GM18520 (cell line): ENCODE measurements at regions not wholly inside any gene's neighbourhood (a gene's known extent, or its start where the extent isn't known, plus 50 kb on each side); places are given as distances from the start of the nearest gene placed in this dataset.
"Not testable (repeated sequence)": the region's sequence is repeated elsewhere in the genome, so short reads cannot be mapped to it uniquely, and the experiment has no call there.

Experiments
- ATAC-seq: cut with Tn5 transposase; IDR thresholded peaks from one replicate; pipeline ENCODE4 v1.9.1; 2021; ENCODE audit not compliant: unreplicated experiment

DNA sequence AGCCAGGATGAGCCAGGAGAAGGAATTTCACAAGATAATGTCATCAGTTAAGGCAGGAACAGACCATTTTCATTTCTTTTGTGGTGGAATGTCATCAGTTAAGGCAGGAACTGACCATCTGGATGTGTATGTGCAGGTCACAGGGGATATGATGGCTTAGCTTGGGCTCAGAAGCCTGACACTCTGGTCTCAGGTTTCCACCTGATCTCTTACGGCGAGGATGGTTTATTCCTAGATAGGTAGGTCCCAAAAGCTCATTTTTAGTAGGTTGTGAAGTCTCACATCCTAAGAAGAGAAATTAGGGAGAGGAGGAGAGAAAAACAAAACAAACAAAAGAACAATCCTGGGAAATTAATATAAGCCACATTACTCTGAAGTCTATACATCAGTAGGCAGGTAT, 311.7 kb upstream of the RGS17 start:
- ATAC-seq, result not testable (repeated sequence)

DNA sequence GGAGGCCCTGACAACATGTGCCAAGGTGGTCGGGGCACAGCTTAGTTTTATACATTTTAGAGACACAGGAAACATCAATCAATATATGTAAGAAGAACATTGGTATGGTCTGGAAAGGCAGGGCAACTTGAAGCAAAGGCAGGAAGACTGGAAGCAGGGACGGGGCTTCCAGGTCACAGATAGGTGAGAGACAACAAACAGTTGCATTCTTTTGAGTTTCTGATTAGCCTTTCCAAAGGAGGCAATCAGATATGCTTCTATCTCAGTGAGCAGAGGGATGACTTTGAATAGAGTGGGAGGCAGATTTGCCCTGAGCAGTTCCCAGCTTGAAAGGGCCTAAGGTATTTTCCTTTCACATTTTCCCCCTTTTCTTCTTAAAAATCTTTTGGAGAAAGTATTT, 311.0 kb upstream of the RGS17 start:
- no peak for ATAC-seq

DNA sequence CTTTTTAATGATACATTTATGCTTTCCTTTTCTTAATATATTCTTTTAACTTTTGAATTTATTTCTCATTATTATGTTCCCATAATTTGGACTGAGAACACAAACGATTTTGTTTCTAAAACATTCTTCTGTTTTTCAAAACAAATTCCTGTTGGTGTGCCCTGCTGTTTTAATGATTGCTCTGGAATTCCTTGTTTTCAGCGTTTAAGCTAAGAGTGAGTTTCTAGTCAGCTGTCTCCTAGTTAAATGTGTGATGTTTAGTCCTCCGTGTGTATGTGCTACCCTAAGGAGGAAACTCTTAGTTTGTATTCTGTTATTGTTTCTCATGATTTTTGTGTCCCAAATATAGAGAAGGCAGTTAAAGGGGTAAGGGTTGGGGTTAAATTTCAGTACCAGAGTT, 306.1 kb upstream of the RGS17 start:
- ATAC-seq, result no peak

DNA sequence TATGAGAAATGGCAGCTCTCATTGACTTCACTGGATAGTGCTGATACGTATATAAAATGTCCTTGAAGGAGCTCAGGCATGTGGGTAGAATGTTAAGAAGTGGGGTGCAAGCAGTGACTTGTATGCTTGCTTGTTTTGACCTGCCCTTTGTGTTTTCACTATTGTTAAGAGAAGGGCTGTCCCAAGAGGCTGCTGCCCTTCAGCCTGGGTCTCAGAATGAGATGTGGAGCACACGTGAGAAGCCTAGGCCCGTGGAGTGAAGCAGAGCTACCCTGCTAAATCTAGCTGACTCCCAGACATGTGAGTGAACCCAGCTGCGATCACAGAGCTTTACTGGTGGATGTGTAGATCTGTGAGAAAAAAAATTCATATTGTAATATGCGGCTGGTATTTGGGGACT, 305.3 kb upstream of the RGS17 start:
- peak; percentile 54 for ATAC-seq

DNA sequence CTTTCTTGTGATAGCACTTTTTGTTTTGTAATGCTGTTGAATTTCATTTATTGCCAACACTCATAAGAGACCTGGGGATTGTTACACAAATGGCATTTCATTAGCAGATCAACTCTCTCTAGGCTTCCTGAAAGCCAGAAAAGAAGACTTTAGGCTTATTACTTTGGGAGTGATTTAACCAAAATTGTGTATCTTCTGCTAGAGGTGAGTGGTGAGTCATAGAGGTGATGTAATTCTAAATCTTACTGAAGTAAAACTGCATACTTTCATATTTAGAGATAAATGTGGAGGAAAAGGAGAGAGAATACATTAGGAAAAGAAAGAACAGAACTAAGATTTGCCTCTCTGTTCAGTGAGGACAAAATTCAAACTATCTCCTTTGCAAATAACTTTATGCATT, 304.7 kb upstream of the RGS17 start:
- ATAC-seq, result no peak

DNA sequence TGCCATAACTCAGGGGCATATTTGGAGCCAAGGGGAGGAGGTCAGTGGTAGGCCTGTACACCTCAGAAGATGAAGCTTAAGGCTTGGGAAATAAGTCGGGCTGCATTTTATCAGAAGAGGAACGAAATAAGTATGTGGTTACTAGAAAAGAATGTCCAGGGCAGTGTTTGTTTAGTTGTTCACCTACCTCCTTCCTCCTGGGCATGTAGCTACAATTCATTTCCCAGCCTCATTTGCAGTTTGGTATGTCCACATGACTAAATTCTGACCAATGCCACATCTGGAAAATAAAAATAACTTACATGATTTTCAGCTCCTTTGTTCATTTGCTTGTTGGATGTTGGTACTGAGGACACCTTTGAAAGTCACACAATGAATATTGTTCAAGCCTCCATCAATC, 294.5 kb upstream of the RGS17 start:
- ATAC-seq, result no peak

DNA sequence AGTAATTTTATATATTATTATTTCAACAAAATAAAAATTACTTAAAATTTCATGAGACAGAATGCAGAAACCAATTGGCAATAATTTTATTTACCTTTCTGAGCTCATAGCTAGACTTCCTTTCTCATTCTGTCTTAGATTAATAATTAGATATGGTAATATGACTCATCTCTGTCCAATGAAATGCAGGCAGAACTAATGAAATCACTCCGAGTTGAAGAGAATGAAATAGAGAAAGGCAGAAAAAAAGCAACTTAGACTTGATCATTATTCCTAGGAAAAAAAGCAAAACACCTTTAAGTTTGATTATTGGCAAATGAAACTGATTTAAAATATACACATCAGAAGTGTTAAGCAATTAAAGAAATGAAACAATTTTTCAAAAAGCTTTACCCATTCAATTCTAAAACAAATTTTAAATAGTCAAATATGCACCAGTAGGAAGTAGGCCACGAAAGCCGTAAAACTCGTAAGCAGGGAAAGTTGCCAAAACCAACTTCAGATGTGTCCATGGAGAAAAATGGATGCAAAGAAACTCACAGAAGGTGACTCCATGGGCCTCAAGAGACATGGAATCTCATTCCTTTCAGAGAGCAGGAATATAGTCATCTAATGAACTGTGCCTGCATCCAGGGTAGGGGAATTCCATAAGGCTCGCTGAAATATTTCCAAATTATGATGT, 293.8 kb upstream of the RGS17 start:
- no peak for ATAC-seq

DNA sequence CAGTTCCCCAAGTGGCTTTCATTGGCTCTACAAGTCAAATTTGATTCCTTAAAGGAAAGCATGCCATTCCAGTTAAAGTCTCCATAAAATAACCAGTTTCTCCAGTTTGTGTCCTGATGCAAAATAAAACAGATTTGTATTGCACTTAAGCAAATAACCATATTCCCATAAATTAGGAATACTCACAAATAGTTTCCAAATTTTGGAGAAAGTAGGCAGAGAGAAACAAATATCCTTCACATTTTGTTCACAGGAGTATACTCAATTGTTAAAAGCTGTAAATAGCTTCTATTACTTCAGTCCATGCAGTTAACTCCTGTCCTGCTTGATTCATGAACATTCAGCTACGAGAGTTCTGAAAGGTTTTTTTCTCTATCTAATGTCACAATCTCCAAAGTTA, 281.4 kb upstream of the RGS17 start:
- no peak for ATAC-seq

DNA sequence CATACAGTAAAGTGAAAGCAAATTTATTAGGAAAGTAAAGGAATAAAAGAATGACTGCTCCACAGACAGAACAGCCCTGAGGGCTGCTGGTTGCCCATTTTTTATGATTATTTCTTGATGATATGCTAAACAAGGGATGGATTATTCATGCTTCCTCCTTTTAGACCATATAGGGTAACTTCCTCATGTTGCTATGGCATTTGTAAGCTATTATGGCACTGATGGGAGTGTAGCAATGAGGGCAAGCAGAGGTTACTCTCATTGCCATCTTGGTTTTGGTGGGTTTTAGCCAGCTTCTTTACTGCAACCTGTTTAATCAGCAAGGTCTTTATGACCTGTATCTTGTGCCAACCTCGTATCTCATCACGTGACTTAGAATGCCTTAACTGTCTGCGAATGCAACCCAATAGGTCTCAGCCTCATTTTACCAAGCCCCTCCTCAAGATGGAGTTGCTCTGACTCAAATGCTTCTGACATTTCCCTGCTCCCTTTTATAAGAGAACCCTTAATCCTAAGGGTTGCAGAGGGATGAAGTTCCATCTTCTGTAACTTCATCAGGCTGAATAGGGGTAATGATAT, 280.1 kb upstream of the RGS17 start:
- no peak for ATAC-seq

DNA sequence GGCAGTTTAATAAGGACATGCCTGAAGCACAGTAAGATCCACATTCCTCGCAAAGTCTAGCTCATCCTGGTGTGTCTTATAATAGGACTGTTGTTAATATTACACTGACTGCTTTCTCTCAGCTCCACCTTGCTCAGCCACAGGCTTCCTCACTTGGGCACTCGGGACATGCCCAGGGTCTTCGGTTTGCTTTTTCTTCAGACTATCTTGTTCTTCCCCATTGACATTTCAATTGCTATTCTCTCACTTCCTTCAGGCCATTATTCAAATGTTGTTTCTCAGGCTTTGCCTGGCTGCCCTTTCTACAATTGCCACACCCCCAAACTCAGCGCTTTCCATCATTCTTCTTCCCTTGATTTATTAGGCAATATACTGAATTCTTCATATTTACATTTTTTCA, 274.8 kb upstream of the RGS17 start:
- no peak for ATAC-seq

DNA sequence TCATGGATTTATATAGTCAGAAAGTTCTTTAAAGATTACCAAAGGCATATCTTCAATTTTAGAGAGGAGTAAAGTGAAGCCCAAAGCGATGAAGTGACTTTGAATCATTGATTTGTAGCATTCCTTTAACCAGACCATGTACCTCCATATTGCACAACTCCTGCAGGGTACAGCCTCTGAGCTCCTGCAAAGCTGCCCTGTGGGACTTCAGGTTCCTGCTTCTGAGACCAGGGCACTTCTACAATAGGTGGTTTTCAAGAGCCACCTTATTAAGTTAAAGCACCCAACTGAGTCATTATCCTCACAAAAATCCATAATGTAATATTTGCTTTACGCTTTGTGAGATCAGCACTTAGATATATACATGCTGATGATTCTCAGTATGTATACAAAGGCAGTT, 270.7 kb upstream of the RGS17 start:
- ATAC-seq, result no peak

DNA sequence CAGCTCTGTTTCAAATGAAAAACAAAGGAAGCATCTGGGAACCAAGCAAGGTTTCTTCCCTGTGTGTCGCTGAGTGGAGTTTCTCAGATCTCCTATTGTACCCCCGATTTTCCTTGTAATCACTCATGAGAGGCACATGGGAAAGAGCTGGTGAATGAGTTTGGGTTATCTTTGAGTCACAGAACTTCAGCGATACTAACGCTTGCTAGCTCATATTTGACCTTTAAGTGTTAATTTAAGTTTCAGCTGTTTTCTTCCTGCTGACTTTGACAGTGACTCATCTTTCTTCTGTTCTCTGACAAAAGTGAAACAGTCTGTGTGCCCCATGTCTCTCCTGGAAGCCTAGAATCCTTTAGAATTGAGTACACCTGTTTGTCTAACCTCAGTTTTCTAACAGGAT, 261.1 kb upstream of the RGS17 start:
- peak; percentile 45 for ATAC-seq

DNA sequence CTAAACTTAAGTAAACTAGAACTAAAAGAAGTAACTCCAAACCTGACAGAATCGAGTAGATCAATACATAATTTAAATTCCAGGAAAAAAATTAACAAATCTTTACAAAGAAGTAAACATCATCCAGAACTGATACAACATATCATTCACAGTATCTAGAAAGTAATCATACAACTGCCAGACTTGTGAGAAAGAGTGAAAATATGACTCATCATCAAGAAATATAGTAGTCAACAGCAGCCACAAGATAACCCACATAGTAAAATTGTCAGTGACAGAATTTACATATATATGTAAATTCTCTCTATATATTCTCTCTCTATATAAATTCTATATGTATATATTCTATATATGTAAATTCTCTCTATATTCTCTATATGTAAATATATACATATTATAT, 242.8 kb upstream of the RGS17 start:
- ATAC-seq, result no peak

DNA sequence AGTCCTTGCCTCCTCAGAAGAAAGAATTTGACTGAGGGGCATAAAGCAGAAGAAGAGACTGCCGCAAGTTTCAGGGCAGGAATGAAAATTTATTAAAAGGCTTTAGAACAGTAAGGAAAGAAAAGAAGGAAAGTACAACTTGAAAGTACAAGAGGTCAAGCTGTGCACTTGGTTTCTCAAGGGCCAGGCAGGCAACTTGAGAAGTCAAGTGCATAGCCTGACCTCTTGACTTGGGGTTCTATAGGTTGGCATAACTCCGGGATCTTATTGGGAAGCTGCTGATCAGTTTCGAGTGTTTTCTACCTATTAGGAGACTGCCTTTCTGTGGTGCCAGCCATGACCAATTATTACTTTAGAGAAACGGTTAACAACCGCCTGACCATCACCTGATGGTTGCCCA, 237.0 kb upstream of the RGS17 start:
- ATAC-seq, result no peak

DNA sequence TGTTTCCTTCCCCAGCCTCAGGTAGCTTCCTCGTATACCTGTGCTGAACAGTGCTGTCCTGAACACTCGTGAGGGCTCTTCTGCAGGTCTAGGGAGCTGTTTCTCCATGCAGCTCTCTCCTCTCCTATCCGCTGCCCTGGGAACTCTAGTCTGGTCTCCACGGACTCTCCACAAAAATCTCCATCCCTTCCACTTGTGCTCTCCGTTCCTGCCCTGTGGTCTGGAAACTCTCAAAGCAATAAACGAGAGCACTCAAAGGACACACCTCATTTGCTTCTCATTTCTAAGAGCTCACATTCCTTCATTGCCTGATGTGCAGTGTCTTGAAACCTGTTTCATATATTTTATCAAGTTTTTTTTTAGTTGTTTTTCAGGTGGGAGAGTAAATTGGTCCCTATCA, 235.9 kb upstream of the RGS17 start:
- ATAC-seq, result no peak

DNA sequence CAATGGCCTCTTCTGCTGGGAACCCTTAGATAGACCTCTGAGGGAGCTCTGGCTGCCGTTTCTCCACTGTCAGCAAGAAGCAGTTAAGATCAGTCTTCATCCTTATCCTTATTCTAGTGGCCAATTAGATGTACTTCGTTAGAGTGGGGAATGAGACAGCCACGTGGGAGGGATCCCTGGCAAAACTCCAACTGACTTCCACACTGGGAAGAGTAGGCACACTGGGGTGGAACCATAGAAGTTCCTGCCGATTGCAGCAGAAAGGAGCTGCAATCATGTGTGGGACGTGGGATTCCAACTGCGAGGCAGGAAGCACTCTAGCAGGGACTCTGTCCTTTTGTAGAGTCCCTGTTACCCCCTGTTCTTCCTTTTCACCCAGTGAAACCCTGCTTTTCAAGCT, 226.3 kb upstream of the RGS17 start:
- ATAC-seq, result no peak

DNA sequence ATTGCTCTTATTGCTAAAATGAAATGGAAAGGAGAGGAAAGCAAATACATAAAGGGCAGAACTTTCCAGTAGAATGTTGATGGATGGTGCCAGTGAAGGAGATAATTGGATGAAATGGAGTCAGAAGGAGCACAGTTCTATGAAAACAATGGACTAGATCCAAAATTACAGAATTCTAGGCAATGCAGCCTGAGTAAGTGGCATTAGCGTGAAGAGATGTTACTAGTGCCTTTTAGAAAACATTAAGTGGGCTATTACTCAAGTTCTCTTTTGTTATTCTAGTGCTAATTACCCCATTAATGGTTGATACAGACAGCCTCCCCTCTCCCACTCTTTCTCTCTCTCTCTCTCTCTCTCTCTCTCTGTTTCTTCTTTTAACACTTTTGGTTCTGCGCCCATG, 209.5 kb upstream of the RGS17 start:
- no peak for ATAC-seq

DNA sequence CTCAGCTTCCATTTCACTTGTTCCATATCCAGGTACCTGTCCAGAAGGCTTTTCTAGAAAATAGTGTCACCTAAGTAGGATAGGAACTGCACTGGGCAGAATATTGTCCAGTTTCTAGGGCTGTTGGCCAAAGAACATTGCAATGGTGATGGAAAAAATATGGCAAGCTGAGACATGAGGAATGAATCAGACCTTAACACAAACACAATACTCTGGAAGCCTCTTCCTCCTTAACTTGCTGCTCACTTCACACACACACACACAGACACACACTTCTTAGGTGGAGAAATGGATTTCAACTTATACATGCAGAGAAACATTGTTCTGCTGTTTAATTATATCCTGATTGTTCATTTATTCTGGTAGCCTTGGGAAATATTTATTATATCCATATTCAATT, 203.0 kb upstream of the RGS17 start:
- ATAC-seq, result no peak

DNA sequence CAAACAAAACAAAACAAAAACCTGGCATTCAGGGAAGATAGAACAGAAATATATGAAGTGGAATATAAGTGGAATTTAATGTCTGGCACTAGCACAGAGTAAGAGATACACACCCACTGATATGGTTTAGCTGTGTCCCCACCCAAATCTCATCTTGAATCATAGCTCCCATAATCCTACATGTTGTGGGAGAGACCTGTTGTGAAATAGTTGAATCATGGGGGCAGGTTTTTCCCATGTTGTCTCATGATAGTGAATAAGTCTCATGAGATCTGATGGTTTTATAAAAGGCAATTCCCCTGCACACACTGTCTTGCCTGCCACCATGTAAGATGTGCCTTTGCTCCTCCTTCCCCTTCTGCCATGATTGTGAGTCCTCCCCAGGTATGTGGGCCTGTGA, 200.1 kb upstream of the RGS17 start:
- not testable (repeated sequence) for ATAC-seq

DNA sequence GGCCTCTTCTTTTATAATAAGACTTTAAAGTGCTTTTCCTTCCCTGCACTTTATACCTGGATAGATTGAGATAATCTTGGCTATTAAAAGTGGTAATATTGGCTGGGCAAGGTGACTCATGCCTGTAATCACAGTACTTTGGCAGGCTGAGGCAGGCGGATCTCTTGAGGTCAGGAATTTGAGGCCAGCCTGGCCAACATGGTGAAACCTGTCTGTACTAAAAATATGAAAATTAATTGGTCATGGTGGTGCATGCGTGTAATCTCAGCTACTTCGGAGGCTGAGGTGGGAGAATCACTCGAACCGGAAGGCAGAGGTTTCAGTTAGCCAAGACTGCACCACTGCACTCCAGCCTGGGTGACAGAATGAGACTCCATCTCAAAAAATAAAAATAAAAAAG, 197.1 kb upstream of the RGS17 start:
- no peak for ATAC-seq

DNA sequence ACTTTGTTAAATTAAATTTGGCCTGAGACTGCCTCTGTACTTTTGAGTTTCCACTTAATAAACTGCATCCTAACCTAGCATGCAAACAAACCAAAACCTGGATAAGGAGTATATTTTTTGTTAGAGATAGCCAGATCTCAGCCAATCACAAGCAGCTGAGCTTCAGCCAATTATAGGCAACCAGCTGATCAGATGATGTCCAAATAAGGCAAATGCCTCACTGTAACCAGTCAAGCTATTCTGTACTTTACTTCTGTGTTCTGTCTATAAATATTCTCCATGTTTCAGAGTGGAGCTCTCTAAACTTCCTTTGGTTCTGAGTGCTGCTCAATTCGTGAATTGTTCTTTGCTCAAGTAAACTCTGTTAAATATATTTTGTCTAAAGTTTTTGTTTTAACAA, 194.6 kb upstream of the RGS17 start:
- no peak for ATAC-seq

DNA sequence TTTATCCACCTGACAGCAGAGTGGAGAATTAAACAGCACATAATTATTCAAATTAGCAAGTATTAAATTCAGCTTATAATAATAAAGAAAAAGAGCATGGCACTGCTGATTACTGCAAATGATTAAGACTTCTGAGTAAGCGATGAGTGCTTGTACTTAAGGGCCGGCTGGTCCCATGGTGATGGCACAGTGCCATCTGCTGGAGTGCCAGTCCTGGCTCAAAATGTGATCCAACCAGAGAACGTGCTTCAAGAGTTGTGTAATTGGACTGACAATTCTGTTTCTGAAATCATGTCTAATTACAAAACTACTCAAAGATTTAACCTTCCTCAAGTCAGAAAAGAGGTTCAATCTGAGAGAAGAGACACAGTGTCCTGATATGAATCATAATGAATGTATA, 181.6 kb upstream of the RGS17 start:
- no peak for ATAC-seq

DNA sequence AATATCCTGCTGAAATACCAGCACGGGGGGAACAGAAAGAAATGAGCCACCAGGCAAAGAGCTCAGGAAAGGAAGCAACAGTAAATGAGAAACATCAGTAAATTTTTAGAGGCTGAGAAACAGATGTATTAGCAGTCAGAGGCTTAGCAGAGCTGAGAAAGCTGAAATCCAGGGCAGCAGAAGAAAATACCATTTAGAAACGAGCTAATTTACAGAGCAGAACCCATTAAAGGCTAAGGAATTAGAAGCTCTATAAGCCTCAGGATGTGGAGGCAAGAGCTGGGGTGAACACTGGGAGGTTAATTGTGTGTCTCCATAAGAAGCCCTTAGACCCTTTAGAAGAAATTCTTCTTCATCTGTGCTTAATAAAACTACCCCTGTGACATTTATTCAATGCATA, 178.6 kb upstream of the RGS17 start:
- no peak for ATAC-seq
